ENCODE measurements at regions not wholly inside any gene's neighbourhood (a gene's known extent, or its start where the extent isn't known, plus 50 kb on each side); places are given as distances from the start of the nearest gene placed in this dataset.

DNA sequence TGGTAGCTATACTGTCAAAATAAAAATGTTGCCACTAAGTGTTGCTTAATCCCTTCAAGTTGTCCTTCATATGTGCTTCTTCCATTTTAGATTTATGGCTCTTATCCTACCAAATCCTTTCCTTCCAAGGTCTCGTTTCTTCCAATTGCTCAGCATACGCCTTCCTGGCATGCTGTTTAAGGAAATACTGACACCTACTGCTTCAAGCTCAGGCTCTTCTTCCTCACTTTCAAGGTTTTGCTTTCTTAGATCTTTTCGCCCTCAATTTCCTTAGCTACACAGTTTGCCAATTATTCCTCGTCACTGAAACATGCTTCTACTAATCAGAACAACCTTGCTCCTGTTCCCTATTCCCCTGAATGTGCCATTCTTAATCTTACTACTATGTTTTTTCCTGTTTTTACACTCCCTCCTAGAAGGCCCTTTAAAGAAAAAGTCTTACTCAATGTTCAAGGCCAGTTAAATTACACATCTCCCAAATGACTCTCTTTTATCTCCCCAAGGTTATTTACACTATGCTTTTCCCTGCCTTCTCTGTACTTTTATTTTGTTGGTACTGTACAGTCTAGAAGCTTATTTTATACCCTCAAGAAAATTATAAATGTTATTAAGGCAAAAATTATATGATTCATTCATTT lies 343.1 kb downstream of the MZT1 start:
- ChIA-PET POLR2A (no interaction called here), CTCF (no interaction called here)
- Histone ChIP-seq H3K27me3 (replicated peaks; ENCODE audit: control insufficient read depth, insufficient read depth, low read length) (no peaks in the 10 kb centered on the region), H3K36me3 (ENCODE audit: control insufficient read depth, insufficient read depth, low read length) (no peaks in the 10 kb centered on the region), H3K9me3 (no peaks in the 10 kb centered on the region), H3K4me3 (ENCODE audit: low read depth, low read length) (no peak overlapping the region), H3K4me1 (no peaks in the 10 kb centered on the region)
- no peak for DNase-seq
- no peaks in the 10 kb centered on the region for H3K36me3 Mint-ChIP-seq (ENCODE audit: insufficient read depth, unreplicated experiment)
- intact Hi-C loops (cut with micrococcal nuclease; ENCODE audit: unreplicated experiment): no loop called here
- no peak overlapping the region for H3K27ac Mint-ChIP-seq (ENCODE audit: unreplicated experiment)
- peaks cover 6% of the 10 kb centered on the region for H3K4me1 Mint-ChIP-seq (ENCODE audit: low read depth, unreplicated experiment)
- no peaks in the 10 kb centered on the region for H3K9me3 Mint-ChIP-seq (ENCODE audit: unreplicated experiment)
- no peak overlapping the region for H3K4me3 Mint-ChIP-seq (ENCODE audit: unreplicated experiment)
- no TSS peak for BruUV-seq (replicated peaks)
- peaks cover 4% of the 10 kb centered on the region for H3K27me3 Mint-ChIP-seq (ENCODE audit: insufficient read depth, unreplicated experiment)
- TF ChIP-seq, protein P1, sequence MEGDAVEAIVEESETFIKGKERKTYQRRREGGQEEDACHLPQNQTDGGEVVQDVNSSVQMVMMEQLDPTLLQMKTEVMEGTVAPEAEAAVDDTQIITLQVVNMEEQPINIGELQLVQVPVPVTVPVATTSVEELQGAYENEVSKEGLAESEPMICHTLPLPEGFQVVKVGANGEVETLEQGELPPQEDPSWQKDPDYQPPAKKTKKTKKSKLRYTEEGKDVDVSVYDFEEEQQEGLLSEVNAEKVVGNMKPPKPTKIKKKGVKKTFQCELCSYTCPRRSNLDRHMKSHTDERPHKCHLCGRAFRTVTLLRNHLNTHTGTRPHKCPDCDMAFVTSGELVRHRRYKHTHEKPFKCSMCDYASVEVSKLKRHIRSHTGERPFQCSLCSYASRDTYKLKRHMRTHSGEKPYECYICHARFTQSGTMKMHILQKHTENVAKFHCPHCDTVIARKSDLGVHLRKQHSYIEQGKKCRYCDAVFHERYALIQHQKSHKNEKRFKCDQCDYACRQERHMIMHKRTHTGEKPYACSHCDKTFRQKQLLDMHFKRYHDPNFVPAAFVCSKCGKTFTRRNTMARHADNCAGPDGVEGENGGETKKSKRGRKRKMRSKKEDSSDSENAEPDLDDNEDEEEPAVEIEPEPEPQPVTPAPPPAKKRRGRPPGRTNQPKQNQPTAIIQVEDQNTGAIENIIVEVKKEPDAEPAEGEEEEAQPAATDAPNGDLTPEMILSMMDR (IDR thresholded peaks at IDR 0.05; ENCODE audit: insufficient read depth in 1 of 2, low read depth in 1 of 2, low read length in 1 of 2, severe bottlenecking in 1 of 2, unreplicated experiment in 1 of 2): no peak

- no peaks in the 10 kb centered on the region for H3K9me3 ChIP-seq
- BruUV-seq (replicated peaks): no TSS peak
- no peaks in the 10 kb centered on the region for H3K27me3 ChIP-seq (replicated peaks; ENCODE audit: control insufficient read depth, insufficient read depth, low read length)
- CTCF ChIA-PET: no interaction called here
- DNase-seq: no peak
- no peaks in the 10 kb centered on the region for H3K9me3 Mint-ChIP-seq (ENCODE audit: unreplicated experiment)
- peaks cover 2% of the 10 kb centered on the region for H3K27me3 Mint-ChIP-seq (ENCODE audit: insufficient read depth, unreplicated experiment)
- no peak overlapping the region for H3K27ac Mint-ChIP-seq (ENCODE audit: unreplicated experiment)
- no peaks in the 10 kb centered on the region for H3K36me3 Mint-ChIP-seq (ENCODE audit: insufficient read depth, unreplicated experiment)
- POLR2A ChIA-PET: no interaction called here
- no peaks in the 10 kb centered on the region for H3K4me1 ChIP-seq
- H3K4me3 ChIP-seq (ENCODE audit: low read depth, low read length): no peak overlapping the region
- TF ChIP-seq, protein P1 (IDR thresholded peaks at IDR 0.05; ENCODE audit: insufficient read depth in 1 of 2, low read depth in 1 of 2, low read length in 1 of 2, severe bottlenecking in 1 of 2, unreplicated experiment in 1 of 2): no peak
- H3K4me3 Mint-ChIP-seq (ENCODE audit: unreplicated experiment): no peak overlapping the region
- peaks cover 6% of the 10 kb centered on the region for H3K4me1 Mint-ChIP-seq (ENCODE audit: low read depth, unreplicated experiment)
- intact Hi-C loops (cut with micrococcal nuclease; ENCODE audit: unreplicated experiment): no loop called here
- H3K36me3 ChIP-seq (ENCODE audit: control insufficient read depth, insufficient read depth, low read length): no peaks in the 10 kb centered on the region
Measured at GRCh38 chr13:72383646-72384045, 343.8 kb downstream of the MZT1 start.

DNA sequence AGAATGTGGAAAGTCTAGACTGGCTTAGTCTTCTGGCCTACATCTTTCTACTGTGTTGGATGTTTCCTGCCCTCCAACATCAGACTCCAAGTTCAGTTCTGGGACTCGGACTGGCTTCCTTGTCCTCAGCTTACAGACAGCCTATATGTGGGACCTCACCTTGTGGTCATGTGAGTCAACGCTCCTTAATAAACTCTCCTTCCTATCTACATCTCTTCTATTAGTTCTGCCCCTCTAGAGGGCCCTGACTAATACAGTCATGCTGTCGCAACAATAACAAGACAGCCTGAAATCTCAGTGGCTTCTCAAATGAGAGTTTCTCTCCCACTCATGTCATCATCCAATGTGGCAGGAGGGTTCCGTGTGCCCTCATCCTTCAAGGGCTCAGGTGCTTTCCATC lies 347.8 kb downstream of the MZT1 start:
- H3K27me3 ChIP-seq (replicated peaks; ENCODE audit: control insufficient read depth, insufficient read depth, low read length): no peaks in the 10 kb centered on the region
- ChIA-PET CTCF (interaction anchor here (0.6 kb wide), 1 partner anchor 819 kb away, joined by 3 read pairs; no protein-coding TSS in a partner anchor), POLR2A (no interaction called here)
- no peak for DNase-seq
- H3K4me1 Mint-ChIP-seq (ENCODE audit: low read depth, unreplicated experiment): no peaks in the 10 kb centered on the region
- H3K27me3 Mint-ChIP-seq (ENCODE audit: insufficient read depth, unreplicated experiment): no peaks in the 10 kb centered on the region
- H3K36me3 ChIP-seq (ENCODE audit: control insufficient read depth, insufficient read depth, low read length): no peaks in the 10 kb centered on the region
- H3K36me3 Mint-ChIP-seq (ENCODE audit: insufficient read depth, unreplicated experiment): no peaks in the 10 kb centered on the region
- intact Hi-C loops (cut with micrococcal nuclease; ENCODE audit: unreplicated experiment): no loop called here
- H3K27ac Mint-ChIP-seq (ENCODE audit: unreplicated experiment): no peak overlapping the region
- TF ChIP-seq, protein P1 (IDR thresholded peaks at IDR 0.05; ENCODE audit: insufficient read depth in 1 of 2, low read depth in 1 of 2, low read length in 1 of 2, severe bottlenecking in 1 of 2, unreplicated experiment in 1 of 2): no peak
- no peak overlapping the region for H3K4me3 Mint-ChIP-seq (ENCODE audit: unreplicated experiment)
- no peak overlapping the region for H3K4me3 ChIP-seq (ENCODE audit: low read depth, low read length)
- no peaks in the 10 kb centered on the region for H3K9me3 Mint-ChIP-seq (ENCODE audit: unreplicated experiment)
- BruUV-seq (replicated peaks): no TSS peak
- no peaks in the 10 kb centered on the region for H3K9me3 ChIP-seq
- no peaks in the 10 kb centered on the region for H3K4me1 ChIP-seq
